DND-41 (cell line): ENCODE measurements at regions not wholly inside any gene's neighbourhood (a gene's known extent, or its start where the extent isn't known, plus 50 kb on each side); places are given as distances from the start of the nearest gene placed in this dataset.

Source experiments
- CTCF ChIP-seq: IDR thresholded peaks from 2 replicates; pipeline ENCODE4 v1.5.1; 2012; ENCODE audit warnings: borderline replicate concordance, low read length, moderate library complexity, mild to moderate bottlenecking; ENCODE audit not compliant: poor library complexity, severe bottlenecking; ENCODE audit errors: extremely low read depth
- EZH2 ChIP-seq: IDR thresholded peaks from 3 replicates; pipeline ENCODE4 v1.6.1; 2012; ENCODE audit warnings: borderline replicate concordance, low read depth, mild to moderate bottlenecking, moderate library complexity, low read length, inconsistent platforms; ENCODE audit not compliant: severe bottlenecking

DNA sequence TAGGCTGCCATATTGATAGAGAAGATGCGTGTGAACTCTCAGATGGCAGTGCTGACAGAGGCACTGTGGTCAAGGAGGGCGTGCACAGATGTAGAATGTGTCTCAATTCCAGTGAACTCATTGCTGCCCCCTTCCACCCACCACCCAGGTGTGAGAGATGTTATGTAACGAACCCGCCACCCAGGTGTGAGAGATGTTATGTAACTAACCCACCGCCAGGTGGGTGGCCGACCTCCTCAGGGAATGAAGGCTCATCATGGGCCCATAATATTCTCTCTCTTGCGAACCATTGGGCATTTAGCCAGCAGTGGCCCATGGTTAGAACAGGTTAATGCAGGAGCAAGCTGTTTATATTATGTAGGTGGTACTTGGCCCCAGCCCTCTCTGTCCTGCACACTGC is 140.4 kb upstream of the MTPN start:
- TF ChIP-seq CTCF (no peak), EZH2 (no peak)
